ENCODE measurements at regions not wholly inside any gene's neighbourhood (a gene's known extent, or its start where the extent isn't known, plus 50 kb on each side); places are given as distances from the start of the nearest gene placed in this dataset.

GRCh38 chr2:104473546-104473945, 380.4 kb upstream of the POU3F3 start:
- no peak for TF ChIP-seq ATOH8 (CRISPR knock-in tag; IDR thresholded peaks at IDR 0.05; ENCODE audit: low read depth)
- TF ChIP-seq JUNB (IDR thresholded peaks at IDR 0.05), result no peak
- TF ChIP-seq EHF (CRISPR knock-in tag; IDR thresholded peaks at IDR 0.05), result no peak
- no peak for TF ChIP-seq NFE2L2 (conservative IDR thresholded peaks at IDR 0.05; ENCODE audit: low read length)
- no peak for TF ChIP-seq POLR2AphosphoS2 (conservative IDR thresholded peaks at IDR 0.05; ENCODE audit: low read length)
- Histone ChIP-seq H3K27ac (no peak overlapping the region), H3K9me3 (no peaks in the 10 kb centered on the region), H3K4me2 (no peak overlapping the region), H3K4me1 (0 out of 3 replicates have a peak, but pooled peaks cover 4% of the 10 kb centered on the region), H3K4me3 (no peak overlapping the region)
- DNase-seq (ENCODE audit: low read depth in 1 of 2, low spot score in 1 of 2) (no peak), ATAC-seq (no peak), FAIRE-seq (no peak)
- ChIA-PET POLR2A (no interaction called here), CTCF (interaction anchor here (1.5 kb wide), 1 partner anchor 376 kb away, joined by 3 read pairs; no protein-coding TSS in a partner anchor)
- 45% methylated on average over 2 of the region's 2 CpGs for WGBS (ENCODE audit: missing lambda C conversion rate)

- no peak for DNase-seq (ENCODE audit: low read depth in 1 of 2, low spot score in 1 of 2)
- TF ChIP-seq MAZ (IDR thresholded peaks at IDR 0.05; ENCODE audit: borderline replicate concordance, low read depth, low read length) (no peak), BHLHE40 (IDR thresholded peaks at IDR 0.05; ENCODE audit: low read depth, low read length) (no peak), PBX3 (IDR thresholded peaks at IDR 0.05) (no peak), ZC3H11A (IDR thresholded peaks at IDR 0.05) (no peak), ZNF302 (CRISPR knock-in tag; IDR thresholded peaks at IDR 0.05) (no peak), RARB (CRISPR knock-in tag; IDR thresholded peaks at IDR 0.05) (no peak), RNF2 (IDR thresholded peaks at IDR 0.05; ENCODE audit: borderline replicate concordance, low read depth) (no peak), SMC3 (IDR thresholded peaks at IDR 0.05) (no peak), REST (IDR thresholded peaks at IDR 0.05) (no peak), FOSL2 (IDR thresholded peaks at IDR 0.05) (no peak), FOSL2 (CRISPR knock-in tag; IDR thresholded peaks at IDR 0.05) (no peak), HOXA7 (CRISPR knock-in tag; IDR thresholded peaks at IDR 0.05) (no peak), EHF (CRISPR knock-in tag; IDR thresholded peaks at IDR 0.05) (no peak), JUN (IDR thresholded peaks at IDR 0.05) (no peak), JUNB (IDR thresholded peaks at IDR 0.05) (no peak), BCL3 (IDR thresholded peaks at IDR 0.05) (no peak), EHMT2 (IDR thresholded peaks at IDR 0.05; ENCODE audit: low read depth) (no peak)
- no peak for ATAC-seq
- no peak overlapping the region for H3K4me2 ChIP-seq
- H3K4me3 ChIP-seq, result no peak overlapping the region
- no peak for FAIRE-seq
- ChIA-PET POLR2A (no interaction called here), CTCF (no interaction called here)
- 46% methylated on average over 6 of the region's 6 CpGs for WGBS (ENCODE audit: missing lambda C conversion rate)
- H3K4me1 ChIP-seq, result 0 out of 3 replicates have a peak, but pooled peaks cover 4% of the 10 kb centered on the region
- no peaks in the 10 kb centered on the region for H3K9me3 ChIP-seq
- H3K27ac ChIP-seq, result no peak overlapping the region
Measured at GRCh38 chr2:104474716-104475115, 379.2 kb upstream of the POU3F3 start.
